SK-N-SH treated with all-trans-retinoic acid at 6 μM for 48 hours (cell line): ENCODE measurements at regions not wholly inside any gene's neighbourhood (a gene's known extent, or its start where the extent isn't known, plus 50 kb on each side); places are given as distances from the start of the nearest gene placed in this dataset.

Experiments
- ARNTL ChIP-seq: fragments of 450-650 bp; formaldehyde crosslinking; IDR thresholded peaks from 2 replicates; pipeline ENCODE4 v1.5.0; 2020; ENCODE audit warnings: low read depth, mild to moderate bottlenecking, moderate library complexity, borderline replicate concordance
- BACH2 ChIP-seq: fragments of 250-450 bp; sonication (Bioruptor Pico); IDR thresholded peaks from 2 replicates; pipeline ENCODE4 v1.9.0; 2021; ENCODE audit warnings: mild to moderate bottlenecking, borderline replicate concordance
- CREB5 ChIP-seq: fragments of 250-450 bp; sonication (Bioruptor Pico); IDR thresholded peaks from 2 replicates; pipeline ENCODE4 v1.5.1; 2020; ENCODE audit warnings: low read depth, mild to moderate bottlenecking, moderate library complexity
- CSDC2 ChIP-seq: fragments of 250-450 bp; sonication (Bioruptor Pico); IDR thresholded peaks from 2 replicates; pipeline ENCODE4 v1.5.0; 2020; ENCODE audit warnings: mild to moderate bottlenecking, moderate library complexity
- PATZ1 ChIP-seq: fragments of 250-450 bp; sonication (Bioruptor Pico); IDR thresholded peaks from 2 replicates; pipeline ENCODE4 v1.8.0; 2020; ENCODE audit warnings: mild to moderate bottlenecking, moderate library complexity, borderline replicate concordance
- POU6F1 ChIP-seq: fragments of 250-450 bp; sonication (Bioruptor Pico); IDR thresholded peaks from 2 replicates; pipeline ENCODE4 v1.8.0; 2021; ENCODE audit warnings: low read depth, mild to moderate bottlenecking, moderate library complexity, borderline replicate concordance
- SNAI2 ChIP-seq: fragments of 250-450 bp; sonication (Bioruptor Pico); IDR thresholded peaks from 2 replicates; pipeline ENCODE4 v1.5.0; 2020; ENCODE audit warnings: mild to moderate bottlenecking, moderate library complexity
- TCF4 ChIP-seq: fragments of 250-450 bp; sonication (Bioruptor Pico); IDR thresholded peaks from 2 replicates; pipeline ENCODE4 v1.8.0; 2021; ENCODE audit warnings: mild to moderate bottlenecking, moderate library complexity, borderline replicate concordance
- TOX ChIP-seq: fragments of 250-450 bp; sonication (Bioruptor Pico); IDR thresholded peaks from 2 replicates; pipeline ENCODE4 v1.8.0; 2021; ENCODE audit warnings: mild to moderate bottlenecking, moderate library complexity, borderline replicate concordance
- TSHZ2 ChIP-seq: fragments of 250-450 bp; sonication (Bioruptor Pico); IDR thresholded peaks from 2 replicates; pipeline ENCODE4 v1.5.0; 2020; ENCODE audit warnings: mild to moderate bottlenecking, moderate library complexity
- ZC3H10 ChIP-seq: fragments of 250-450 bp; sonication (Bioruptor Pico); IDR thresholded peaks from 2 replicates; pipeline ENCODE4 v1.5.1; 2021; ENCODE audit warnings: mild to moderate bottlenecking, moderate library complexity
- ZFP3 ChIP-seq: fragments of 250-450 bp; sonication (Bioruptor Pico); IDR thresholded peaks from 2 replicates; pipeline ENCODE4 v1.5.0; 2020; ENCODE audit warnings: mild to moderate bottlenecking, moderate library complexity
- ZNF565 ChIP-seq: fragments of 450-650 bp; formaldehyde crosslinking; conservative IDR thresholded peaks from 2 replicates; pipeline ENCODE4 v1.5.0; 2020; ENCODE audit warnings: low read depth, mild to moderate bottlenecking, moderate library complexity
- ZNF70 ChIP-seq: fragments of 450-650 bp; formaldehyde crosslinking; IDR thresholded peaks from 2 replicates; pipeline ENCODE4 v1.5.0; 2020; ENCODE audit warnings: mild to moderate bottlenecking, moderate library complexity

GRCh38 chr16:86709103-86709502 lies 130.8 kb downstream of the FOXL1 start:
- TF ChIP-seq ZFP3 (CRISPR knock-in tag) (no peak), TSHZ2 (CRISPR knock-in tag) (no peak), TCF4 (no peak), TOX (CRISPR knock-in tag) (no peak), SNAI2 (no peak), PATZ1 (no peak), ARNTL (no peak), ZC3H10 (CRISPR knock-in tag) (no peak), BACH2 (CRISPR knock-in tag) (no peak), POU6F1 (CRISPR knock-in tag) (no peak), CREB5 (CRISPR knock-in tag) (no peak), ZNF70 (CRISPR knock-in tag) (no peak), ZNF565 (no peak), CSDC2 (CRISPR knock-in tag) (no peak)
